ES-I3 (cell line): ENCODE measurements at regions not wholly inside any gene's neighbourhood (a gene's known extent, or its start where the extent isn't known, plus 50 kb on each side); places are given as distances from the start of the nearest gene placed in this dataset.
"Not testable (repeated sequence)": the region's sequence is repeated elsewhere in the genome, so short reads cannot be mapped to it uniquely, and the experiment has no call there.

Source experiments
- H3K36me3 ChIP-seq: 2 replicates; pipeline ENCODE4 v1.6.1; 2013; ENCODE audit warnings: mild to moderate bottlenecking, low read length, control low read depth, moderate library complexity; ENCODE audit not compliant: insufficient read depth
- H3K4me1 ChIP-seq: 2 replicates; pipeline ENCODE4 v1.6.1; 2013; ENCODE audit warnings: mild to moderate bottlenecking, control low read depth, low read length; ENCODE audit not compliant: insufficient read depth
- H3K9ac ChIP-seq: 2 replicates; pipeline ENCODE4 v1.6.1; 2013; ENCODE audit warnings: low read depth, mild to moderate bottlenecking, low read length, moderate library complexity
- H3K9me3 ChIP-seq: 2 replicates; pipeline ENCODE4 v1.6.1; 2013; ENCODE audit warnings: mild to moderate bottlenecking, low read length, moderate library complexity; ENCODE audit not compliant: control insufficient read depth, insufficient read depth

- Histone ChIP-seq H3K4me1 (no peaks in the 10 kb centered on the region), H3K36me3 (no peaks in the 10 kb centered on the region), H3K9ac (no peak overlapping the region), H3K9me3 (0 out of 2 replicates have a peak, but pooled peaks cover 2% of the 10 kb centered on the region)
Measured at GRCh38 chr12:38502415-38502814, 185.8 kb downstream of the ALG10B start.

DNA sequence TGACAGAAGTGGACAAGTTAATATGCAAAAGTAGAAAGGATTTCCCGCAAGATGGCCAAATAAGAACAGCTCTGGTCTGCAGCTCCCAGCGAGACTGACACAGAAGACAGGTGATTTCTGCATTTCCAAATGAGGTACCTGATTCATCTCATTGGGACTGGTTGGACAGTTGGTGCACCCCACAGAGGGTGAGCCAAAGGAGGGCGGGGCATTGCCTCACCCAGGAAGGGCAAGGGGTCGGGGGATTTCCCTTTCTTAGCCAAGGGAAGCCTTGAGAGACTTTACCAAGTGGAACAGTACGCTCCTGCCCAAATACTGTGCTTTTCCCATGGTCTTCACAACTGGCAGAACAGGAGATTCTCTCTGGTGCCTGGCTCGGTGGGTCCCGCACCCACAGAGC, 191.3 kb downstream of the ALG10B start:
- no peaks in the 10 kb centered on the region for H3K36me3 ChIP-seq
- H3K9ac ChIP-seq = no peak overlapping the region
- H3K4me1 ChIP-seq = no peaks in the 10 kb centered on the region
- H3K9me3 ChIP-seq = no peaks in the 10 kb centered on the region

GRCh38 chr12:38508246-38508645, 191.7 kb downstream of the ALG10B start:
- Histone ChIP-seq H3K9me3 (no peaks in the 10 kb centered on the region), H3K36me3 (no peaks in the 10 kb centered on the region), H3K4me1 (no peaks in the 10 kb centered on the region), H3K9ac (no peak overlapping the region)

DNA sequence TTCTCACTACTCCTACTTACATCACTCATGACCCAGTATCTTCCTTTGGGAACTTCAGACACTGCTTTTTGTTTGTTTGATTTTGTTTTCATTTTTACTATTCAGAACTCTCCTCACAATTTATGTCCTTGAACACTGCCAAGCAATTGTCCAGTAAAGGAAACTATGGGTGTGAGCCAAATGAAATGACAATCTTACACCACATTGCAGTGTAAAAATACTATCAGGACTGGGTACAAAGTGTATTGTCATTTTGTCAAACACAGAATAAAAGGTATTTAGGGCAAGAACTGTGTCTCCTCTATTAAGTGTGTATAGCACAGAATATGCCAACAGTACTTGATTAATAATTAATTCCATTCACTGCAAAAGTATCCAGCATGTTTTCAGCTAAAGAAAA, 199.3 kb downstream of the ALG10B start:
- no peaks in the 10 kb centered on the region for H3K4me1 ChIP-seq
- H3K36me3 ChIP-seq = no peaks in the 10 kb centered on the region
- no peak overlapping the region for H3K9ac ChIP-seq
- no peaks in the 10 kb centered on the region for H3K9me3 ChIP-seq

GRCh38 chr12:38516418-38516817, 199.8 kb downstream of the ALG10B start:
- Histone ChIP-seq H3K9ac (no peak overlapping the region), H3K36me3 (no peaks in the 10 kb centered on the region), H3K4me1 (no peaks in the 10 kb centered on the region), H3K9me3 (no peaks in the 10 kb centered on the region)

DNA sequence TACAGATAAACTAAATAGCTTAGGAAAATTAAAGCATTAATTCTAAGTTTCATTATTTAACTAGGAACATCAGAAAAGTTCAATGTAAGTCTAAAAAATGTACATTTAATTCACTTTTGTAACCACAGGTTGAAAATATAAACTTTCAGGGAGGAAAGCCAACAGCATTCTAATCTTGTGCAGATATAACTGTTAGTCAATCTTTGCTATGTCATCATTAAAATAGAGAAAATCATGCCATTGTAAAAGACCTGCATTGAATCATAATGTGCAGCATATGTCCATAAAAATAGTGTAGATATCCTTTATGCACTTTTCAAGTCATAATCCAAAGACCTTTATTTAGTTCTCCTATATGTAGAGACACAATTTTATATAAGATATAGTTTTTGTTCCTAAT, 207.3 kb downstream of the ALG10B start:
- Histone ChIP-seq H3K9me3 (no peaks in the 10 kb centered on the region), H3K4me1 (no peaks in the 10 kb centered on the region), H3K36me3 (no peaks in the 10 kb centered on the region), H3K9ac (no peak overlapping the region)

GRCh38 chr12:38527631-38528030, 211.1 kb downstream of the ALG10B start:
- H3K9ac ChIP-seq = no peak overlapping the region
- no peaks in the 10 kb centered on the region for H3K4me1 ChIP-seq
- H3K9me3 ChIP-seq = no peaks in the 10 kb centered on the region
- H3K36me3 ChIP-seq = no peaks in the 10 kb centered on the region

DNA sequence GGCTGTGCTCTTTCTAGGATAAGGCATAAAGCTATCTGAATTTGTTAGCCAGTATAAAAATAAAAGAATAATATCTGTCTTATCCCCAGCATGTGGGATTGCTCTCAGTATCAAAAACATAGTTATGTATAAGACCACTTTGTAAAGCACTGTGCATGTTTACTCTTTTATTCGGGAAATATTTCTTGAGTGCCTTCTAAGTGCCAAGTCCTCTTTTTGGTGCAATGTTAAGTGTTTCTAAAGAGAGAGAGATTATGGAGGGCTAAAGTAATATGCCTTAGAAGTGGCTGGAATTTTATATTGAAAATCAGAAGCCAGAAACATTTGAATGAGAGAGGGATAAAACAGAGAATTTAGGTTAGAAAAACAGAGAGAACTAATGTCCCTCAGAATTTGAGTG, 212.0 kb downstream of the ALG10B start:
- H3K9ac ChIP-seq = no peak overlapping the region
- no peaks in the 10 kb centered on the region for H3K9me3 ChIP-seq
- no peaks in the 10 kb centered on the region for H3K36me3 ChIP-seq
- H3K4me1 ChIP-seq = no peaks in the 10 kb centered on the region

DNA sequence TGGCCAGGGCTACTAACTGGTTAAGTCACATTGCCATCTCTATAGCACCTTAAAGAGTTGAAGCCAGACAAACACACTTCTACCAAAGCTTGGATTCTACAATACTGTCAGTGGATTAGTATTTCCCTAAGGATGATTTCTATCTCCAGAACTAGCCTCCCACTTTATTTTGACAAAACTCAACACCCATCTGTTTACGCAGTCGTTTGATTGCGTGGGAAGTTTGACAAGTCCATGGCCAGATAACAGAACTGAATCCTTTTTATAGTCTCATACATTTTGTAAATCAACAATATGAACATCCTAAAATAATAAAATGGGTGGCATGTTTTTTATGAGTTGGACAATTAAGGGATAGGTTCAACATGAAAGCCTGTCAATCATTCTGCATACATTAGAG, 212.7 kb downstream of the ALG10B start:
- not testable (repeated sequence) for H3K9me3 ChIP-seq, H3K4me1 ChIP-seq, H3K36me3 ChIP-seq, H3K9ac ChIP-seq

GRCh38 chr12:38538319-38538718, 221.7 kb downstream of the ALG10B start:
- H3K9me3 ChIP-seq = no peaks in the 10 kb centered on the region
- H3K9ac ChIP-seq = no peak overlapping the region
- H3K36me3 ChIP-seq = no peaks in the 10 kb centered on the region
- H3K4me1 ChIP-seq = 0 out of 2 replicates have a peak, but pooled peaks cover 6% of the 10 kb centered on the region

GRCh38 chr12:38540156-38540555, 223.6 kb downstream of the ALG10B start:
- H3K4me1 ChIP-seq = 0 out of 2 replicates have a peak, but pooled peaks cover 10% of the 10 kb centered on the region
- H3K9ac ChIP-seq = no peak overlapping the region
- no peaks in the 10 kb centered on the region for H3K9me3 ChIP-seq
- no peaks in the 10 kb centered on the region for H3K36me3 ChIP-seq

DNA sequence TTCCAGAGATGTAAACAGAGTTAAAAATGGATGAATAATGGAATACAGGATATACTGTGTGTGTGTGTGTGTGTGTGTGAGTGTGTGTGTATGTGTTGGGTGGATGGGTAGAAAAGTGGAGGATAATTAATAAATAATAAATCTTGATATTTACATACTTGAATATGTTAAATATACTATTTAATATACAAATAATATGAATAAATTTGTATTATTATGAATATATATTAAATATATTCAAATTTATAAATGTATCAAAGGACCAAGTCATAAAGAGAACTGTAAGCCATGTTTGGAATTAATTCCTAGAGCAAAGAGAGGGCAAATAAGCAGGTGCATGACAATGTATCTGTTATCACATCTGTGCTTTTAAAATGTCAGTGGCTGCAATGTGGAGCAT, 225.3 kb downstream of the ALG10B start:
- H3K9me3 ChIP-seq = no peaks in the 10 kb centered on the region
- H3K4me1 ChIP-seq = 0 out of 2 replicates have a peak, but pooled peaks cover 10% of the 10 kb centered on the region
- H3K9ac ChIP-seq = no peak overlapping the region
- H3K36me3 ChIP-seq = no peaks in the 10 kb centered on the region

DNA sequence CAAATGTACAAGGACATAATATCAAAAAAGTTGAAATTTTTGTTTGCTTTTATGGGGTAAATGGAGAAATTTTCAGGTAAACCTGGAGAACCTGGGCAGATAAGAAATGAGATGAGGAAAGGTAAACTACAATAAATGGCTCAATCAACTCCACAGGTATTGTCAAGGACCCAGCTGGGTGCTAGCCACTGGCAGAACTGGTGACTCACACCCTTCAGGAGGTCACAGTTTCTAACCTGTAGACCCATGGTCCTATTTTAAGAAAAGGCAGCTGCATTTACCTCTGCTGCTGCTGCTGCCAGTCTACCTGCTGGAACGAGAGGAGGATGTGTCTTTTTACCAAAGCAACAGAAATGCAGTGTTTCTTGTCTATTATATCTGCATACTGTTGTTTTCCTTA, 226.6 kb downstream of the ALG10B start:
- Histone ChIP-seq H3K9ac (no peak overlapping the region), H3K4me1 (0 out of 2 replicates have a peak, but pooled peaks cover 10% of the 10 kb centered on the region), H3K36me3 (no peaks in the 10 kb centered on the region), H3K9me3 (no peaks in the 10 kb centered on the region)

DNA sequence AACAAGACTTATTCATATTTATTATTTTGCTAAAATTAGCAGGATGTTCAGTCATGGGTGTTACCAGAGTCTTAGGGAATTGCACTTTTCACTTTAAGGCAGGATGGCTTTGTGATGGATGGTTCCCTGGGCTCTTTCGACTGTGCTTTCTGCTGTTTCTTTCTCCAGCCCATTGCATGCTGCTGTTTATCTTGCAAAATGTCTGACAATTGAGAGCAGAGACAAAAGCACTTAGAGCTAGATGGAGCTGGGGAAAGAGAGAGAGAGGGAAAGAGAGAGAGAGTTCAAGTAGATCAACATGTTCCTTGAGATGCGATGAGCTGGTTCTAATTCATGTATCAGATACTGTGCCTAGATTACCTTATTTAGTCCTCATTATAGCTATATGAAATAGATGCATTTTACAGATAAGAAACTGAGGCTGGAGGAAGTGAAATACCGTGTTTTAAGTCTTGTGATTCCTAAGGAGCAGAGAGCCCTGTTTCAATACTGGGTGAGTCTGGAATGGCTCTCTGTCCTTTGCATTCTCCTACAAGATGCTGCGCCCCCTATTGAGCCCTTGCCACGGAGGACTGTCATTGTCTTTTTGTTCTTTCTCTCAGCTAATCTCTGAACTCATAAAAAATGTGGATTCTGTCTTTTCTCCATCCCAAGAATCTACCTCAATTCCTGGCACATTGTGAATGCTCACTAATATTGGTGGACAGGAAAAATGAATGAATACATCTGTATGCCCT, 227.9 kb downstream of the ALG10B start:
- no peak overlapping the region for H3K9ac ChIP-seq
- 0 out of 2 replicates have a peak, but pooled peaks cover 10% of the 10 kb centered on the region for H3K4me1 ChIP-seq
- no peaks in the 10 kb centered on the region for H3K36me3 ChIP-seq
- H3K9me3 ChIP-seq = no peaks in the 10 kb centered on the region

DNA sequence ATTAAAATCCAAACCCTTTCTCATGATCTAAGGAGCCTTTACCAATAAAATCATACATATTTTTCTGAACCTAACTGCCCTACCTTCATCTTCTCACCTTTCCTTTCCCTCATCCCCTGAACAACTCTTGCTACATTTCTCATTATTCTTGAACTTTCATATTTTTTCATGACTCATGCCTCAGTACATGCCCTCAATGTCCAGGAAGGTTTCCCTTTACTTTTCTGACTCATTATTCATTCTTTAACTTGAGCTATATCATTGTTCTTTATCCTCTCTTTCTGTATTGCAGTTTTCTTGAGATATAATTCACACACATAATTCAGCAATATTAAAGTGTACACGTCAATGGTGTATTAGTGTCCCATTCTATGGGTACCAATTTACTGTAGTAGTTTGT, 231.0 kb downstream of the ALG10B start:
- Histone ChIP-seq H3K4me1 (0 out of 2 replicates have a peak, but pooled peaks cover 10% of the 10 kb centered on the region), H3K36me3 (no peaks in the 10 kb centered on the region)

More for the DNA sequence above, 231.0 kb downstream of the ALG10B start:
- H3K9me3 ChIP-seq = no peaks in the 10 kb centered on the region
- H3K9ac ChIP-seq = no peak overlapping the region
